ENCODE measurements at regions not wholly inside any gene's neighbourhood (a gene's known extent, or its start where the extent isn't known, plus 50 kb on each side); places are given as distances from the start of the nearest gene placed in this dataset.

- TF ChIP-seq CTCF (IDR thresholded peaks at IDR 0.05 in 4 of 5, conservative IDR thresholded peaks at IDR 0.05 in 1 of 5) (no peak), POLR2A (IDR thresholded peaks at IDR 0.05) (no peak)
- DNase-seq (no peak), ATAC-seq (no peak)
- intact Hi-C loops (cut with DNase I; ENCODE audit: low total_unique reads): no loop called here
- H3K27me3 ChIP-seq: no peaks in the 10 kb centered on the region
- H3K9me3 ChIP-seq: no peaks in the 10 kb centered on the region
- no peak overlapping the region for H3K4me3 ChIP-seq
- H3K27ac ChIP-seq: no peak overlapping the region
- in situ Hi-C loops (cut with MboI; ENCODE audit: low sequenced_read_pairs in 4 of 4): no loop called here
- no peaks in the 10 kb centered on the region for H3K36me3 ChIP-seq
- no peaks in the 10 kb centered on the region for H3K4me1 ChIP-seq
These were observed 149.0 kb upstream of the SOX1 start for GRCh38 chr13:111917901-111918300.

GRCh38 chr13:111919286-111919685 is 147.7 kb upstream of the SOX1 start:
- H3K9me3 ChIP-seq: no peaks in the 10 kb centered on the region
- in situ Hi-C loops (cut with MboI; ENCODE audit: low sequenced_read_pairs in 4 of 4) (no loop called here), intact Hi-C loops (cut with DNase I; ENCODE audit: low total_unique reads) (no loop called here)
- TF ChIP-seq POLR2A (IDR thresholded peaks at IDR 0.05): no peak
- no peak for TF ChIP-seq CTCF (IDR thresholded peaks at IDR 0.05 in 4 of 5, conservative IDR thresholded peaks at IDR 0.05 in 1 of 5)
- no peak overlapping the region for H3K4me3 ChIP-seq
- no peak overlapping the region for H3K27ac ChIP-seq
- no peaks in the 10 kb centered on the region for H3K27me3 ChIP-seq
- H3K36me3 ChIP-seq: no peaks in the 10 kb centered on the region
- no peak for DNase-seq
- H3K4me1 ChIP-seq: no peaks in the 10 kb centered on the region
- ATAC-seq: no peak

GRCh38 chr13:111919849-111920248 is 147.1 kb upstream of the SOX1 start:
- no peaks in the 10 kb centered on the region for H3K4me1 ChIP-seq
- no peaks in the 10 kb centered on the region for H3K27me3 ChIP-seq
- in situ Hi-C loops (cut with MboI; ENCODE audit: low sequenced_read_pairs in 4 of 4): no loop called here
- TF ChIP-seq CTCF (IDR thresholded peaks at IDR 0.05 in 4 of 5, conservative IDR thresholded peaks at IDR 0.05 in 1 of 5) (no peak), POLR2A (IDR thresholded peaks at IDR 0.05) (no peak)
- H3K4me3 ChIP-seq: no peak overlapping the region
- no peaks in the 10 kb centered on the region for H3K36me3 ChIP-seq
- no peak overlapping the region for H3K27ac ChIP-seq
- H3K9me3 ChIP-seq: no peaks in the 10 kb centered on the region
- intact Hi-C loops (cut with DNase I; ENCODE audit: low total_unique reads): no loop called here
- ATAC-seq: no peak
- DNase-seq: no peak

- ATAC-seq: no peak
- in situ Hi-C loops (cut with MboI; ENCODE audit: low sequenced_read_pairs in 4 of 4): no loop called here
These were observed 146.5 kb upstream of the SOX1 start for GRCh38 chr13:111920306-111920931.

More at GRCh38 chr13:111920306-111920931, 146.5 kb upstream of the SOX1 start:
- Histone ChIP-seq H3K27me3 (no peaks in the 10 kb centered on the region), H3K9me3 (no peaks in the 10 kb centered on the region), H3K4me1 (no peaks in the 10 kb centered on the region), H3K4me3 (no peak overlapping the region), H3K36me3 (no peaks in the 10 kb centered on the region), H3K27ac (no peak overlapping the region)
- no peak for DNase-seq
- intact Hi-C loops (cut with DNase I; ENCODE audit: low total_unique reads): no loop called here
- no peak for TF ChIP-seq POLR2A (IDR thresholded peaks at IDR 0.05)
- TF ChIP-seq CTCF (IDR thresholded peaks at IDR 0.05 in 4 of 5, conservative IDR thresholded peaks at IDR 0.05 in 1 of 5): no peak

Measured in gastrocnemius medialis (tissue), 4 donors.